K562 (cell line): ENCODE measurements at regions not wholly inside any gene's neighbourhood (a gene's known extent, or its start where the extent isn't known, plus 50 kb on each side); places are given as distances from the start of the nearest gene placed in this dataset.

ENCODE experiments used
- ATAC-seq: fragments of 200-7000 bp; cut with Tn5 transposase; 3 replicates; pipeline ENCODE4 v1.9.1; 2020; ENCODE audit warnings: moderate library complexity
- BruUV-seq: library from RNA; stranded (reverse); fragments of 400-500 nt; replicated peaks from 2 replicates; lab custom pipeline; 2021; lab: Mats Ljungman, UMichigan
- CTCF ChIA-PET: fragments of 300-600 bp; formaldehyde crosslinking; extraction: SDS; loops from one replicate; lab custom pipeline; 2021; ENCODE audit warnings: low intra/inter-chr PET ratio; lab: Yijun Ruan, JAX
- POLR2A ChIA-PET: fragments of 300-600, 350-650 bp; sonication (Branson Sonifier 250); formaldehyde crosslinking; extraction: SDS; loops from one replicate; lab custom pipeline; 2021; ENCODE audit warnings: antibody characterized with exemption, inconsistent platforms; lab: Yijun Ruan, JAX
- DNase-seq, 4 experiments: peaks; one replicate each; pipeline versions ENCODE4 v3.0.0 to v3.0.0-alpha.2; 2011 to 2018; ENCODE audit warnings: low spot score in 3 of 4, mixed read lengths in 3 of 4; ENCODE audit errors: extremely low read depth in 1 of 4
- FAIRE-seq: peaks from 2 replicates; lab custom pipeline; 2011; peaks lifted over from hg19 to GRCh38; lab: Jason Lieb, UNC
- H2AFZ ChIP-seq: 2 replicates; pipeline ENCODE4 v1.6.0; 2011; ENCODE audit warnings: low read depth, low read length, control low read depth, inconsistent platforms
- H3K27ac ChIP-seq: fragments of 200-600 bp; 3 replicates; pipeline ENCODE4 v1.8.0; 2011; ENCODE audit warnings: low read depth, mild to moderate bottlenecking, control low read depth, inconsistent platforms, low read length, moderate library complexity, mixed read lengths; ENCODE audit errors: extremely low read depth
- H3K27me3 ChIP-seq, 2 experiments: fragments of 300-600 bp in 1 of 2; 2 replicates in 1 of 2; 3 replicates in 1 of 2; pipeline versions ENCODE4 v1.6.0 to v1.8.0; 2011; ENCODE audit warnings: inconsistent platforms in 2 of 2, low read length in 2 of 2, mild to moderate bottlenecking in 1 of 2, mixed read lengths in 1 of 2, moderate library complexity in 1 of 2; ENCODE audit not compliant: control insufficient read depth in 2 of 2, insufficient read depth in 2 of 2
- H3K36me3 ChIP-seq: fragments of 300-600 bp; 3 replicates; pipeline ENCODE4 v1.8.0; 2011; ENCODE audit warnings: mild to moderate bottlenecking, low read length, inconsistent platforms; ENCODE audit not compliant: control insufficient read depth, insufficient read depth
- H3K4me1 ChIP-seq, 2 experiments: fragments of 200-600 bp in 1 of 2; replicated peaks in 1 of 2; 2 replicates in 1 of 2; 3 replicates in 1 of 2; pipeline versions ENCODE4 v1.5.1 to v1.8.0; 2011; ENCODE audit warnings: inconsistent platforms in 2 of 2, low read length in 2 of 2, mild to moderate bottlenecking in 1 of 2, mixed read lengths in 1 of 2, moderate library complexity in 1 of 2; ENCODE audit not compliant: control insufficient read depth in 2 of 2, insufficient read depth in 2 of 2
- H3K4me2 ChIP-seq: 2 replicates; pipeline ENCODE4 v1.6.1; 2011; ENCODE audit warnings: low read length, control low read depth, inconsistent platforms, mixed read lengths; ENCODE audit not compliant: insufficient read depth
- H3K4me3 ChIP-seq: fragments of 200-600 bp; sonication (generic), shearing (Covaris generic); 2 replicates; pipeline ENCODE4 v1.5.1; 2016; ENCODE audit warnings: control low read depth, inconsistent platforms
- H3K79me2 ChIP-seq: fragments of 200-600 bp; 3 replicates; pipeline ENCODE4 v1.8.0; 2011; ENCODE audit warnings: low read length, inconsistent platforms; ENCODE audit not compliant: control insufficient read depth, insufficient read depth
- H3K9ac ChIP-seq, 2 experiments: 2 replicates each; pipeline versions ENCODE4 v1.6.0 to v1.6.1; 2011; ENCODE audit warnings: low read depth in 2 of 2, low read length in 2 of 2, control low read depth in 1 of 2, inconsistent platforms in 1 of 2, mild to moderate bottlenecking in 1 of 2, mixed read lengths in 1 of 2; ENCODE audit not compliant: insufficient read depth in 1 of 2
- H3K9me1 ChIP-seq: one replicate; pipeline ENCODE4 v1.6.0; 2011; ENCODE audit warnings: inconsistent platforms, mild to moderate bottlenecking, low read length, moderate library complexity; ENCODE audit not compliant: control insufficient read depth, insufficient read depth
- H3K9me3 ChIP-seq: replicated peaks from 2 replicates; pipeline ENCODE4 v1.5.1; 2011; ENCODE audit warnings: low read depth, low read length, inconsistent platforms; ENCODE audit not compliant: control insufficient read depth, insufficient read depth
- H4K20me1 ChIP-seq: replicated peaks from 2 replicates; pipeline ENCODE4 v1.6.1; 2011; ENCODE audit warnings: low read length, inconsistent platforms, mixed read lengths; ENCODE audit not compliant: control insufficient read depth, insufficient read depth
- CSDE1 ChIP-seq, 2 experiments: fragments of 450-650 bp; IDR thresholded peaks; 2 replicates each; pipeline ENCODE4 v1.6.1; 2016; ENCODE audit warnings: mild to moderate bottlenecking in 1 of 2
- MED1 ChIP-seq: sonication (generic); formaldehyde crosslinking; IDR thresholded peaks from 2 replicates; pipeline ENCODE4 v1.8.1; 2023; ENCODE audit warnings: missing genetic modification reagents, borderline replicate concordance
- SPI1 ChIP-seq: IDR thresholded peaks from 2 replicates; pipeline ENCODE4 v1.6.1; 2011; ENCODE audit warnings: low read depth, low read length, control low read depth, borderline replicate concordance
- TAF15 ChIP-seq: fragments of 200-400 bp; formaldehyde crosslinking; IDR thresholded peaks from 2 replicates; pipeline ENCODE4 v1.6.1; 2017; ENCODE audit warnings: mild to moderate bottlenecking, low read depth, low read length, moderate library complexity
- TAL1 ChIP-seq: fragments of 450-650 bp; IDR thresholded peaks from 2 replicates; pipeline ENCODE4 v1.6.1; 2016; ENCODE audit warnings: mild to moderate bottlenecking
- ZNF77 ChIP-seq: fragments of 250-450 bp; sonication (Bioruptor Pico); IDR thresholded peaks from 2 replicates; pipeline ENCODE4 v1.5.0; 2020
- WGBS: fragments of 100-300 bp; shearing (Covaris generic); methylation state at CpG from one replicate; pipeline ENCODE4 v1.1.6; 2016; ENCODE audit warnings: low coverage, mixed read lengths; ENCODE audit not compliant: insufficient coverage; ENCODE audit errors: missing lambda C conversion rate; 5-methylcytosine and 5-hydroxymethylcytosine counted together
- in situ Hi-C: fragments of 300-500 bp; cut with MboI; formaldehyde crosslinking; loops from 4 replicates; pipeline ENCODE4 v1.15.0; 2018; ENCODE audit warnings: inconsistent platforms, mixed read lengths
- intact Hi-C: fragments of 100-400 bp; cut with micrococcal nuclease; formaldehyde crosslinking; loops from 2 replicates; pipeline ENCODE4 v1.14.2; 2022
- TF ChIP-seq, protein P1 (sequence below): sonication (generic); formaldehyde crosslinking; IDR thresholded peaks from 2 replicates; pipeline ENCODE4 v1.9.0; 2022; ENCODE audit warnings: mild to moderate bottlenecking, missing genetic modification reagents
- TF ChIP-seq, protein P2 (sequence below): fragments of 200-800 bp; sonication (Bioruptor generic); IDR thresholded peaks from 2 replicates; pipeline ENCODE4 v1.6.1; 2016; ENCODE audit warnings: missing genetic modification characterization, missing compliant biosample characterization
- TF ChIP-seq, protein P3 (sequence below): fragments of 250-450 bp; sonication (Bioruptor Pico); IDR thresholded peaks from 2 replicates; pipeline ENCODE4 v1.9.0; 2021; ENCODE audit warnings: mild to moderate bottlenecking
- TF ChIP-seq, protein P4 (sequence below): sonication (generic); formaldehyde crosslinking; IDR thresholded peaks from 2 replicates; pipeline ENCODE4 v1.8.0; 2023; ENCODE audit warnings: mild to moderate bottlenecking, missing genetic modification reagents

DNA sequence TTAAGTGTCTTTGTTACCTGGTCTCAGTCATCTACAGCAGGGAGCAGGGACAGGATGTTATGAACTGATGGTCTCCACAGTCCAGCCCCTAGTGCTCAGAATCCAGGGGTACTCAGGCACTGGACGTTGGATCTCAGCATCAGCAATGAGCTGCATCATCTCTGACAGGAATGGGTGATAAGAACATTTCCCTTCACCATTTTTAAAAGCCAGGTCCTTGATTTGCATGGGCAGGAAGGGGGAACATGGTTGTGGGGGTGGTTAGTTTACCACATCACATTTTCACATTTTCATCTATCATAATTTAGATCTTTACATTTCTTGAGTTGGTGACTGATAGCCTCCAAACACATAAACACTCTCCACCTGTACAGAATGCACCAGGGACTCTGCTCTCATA is 427.8 kb upstream of the NPVF start:
- H3K4me2 ChIP-seq = no peak overlapping the region
- in situ Hi-C loops = no loop called here

DNA sequence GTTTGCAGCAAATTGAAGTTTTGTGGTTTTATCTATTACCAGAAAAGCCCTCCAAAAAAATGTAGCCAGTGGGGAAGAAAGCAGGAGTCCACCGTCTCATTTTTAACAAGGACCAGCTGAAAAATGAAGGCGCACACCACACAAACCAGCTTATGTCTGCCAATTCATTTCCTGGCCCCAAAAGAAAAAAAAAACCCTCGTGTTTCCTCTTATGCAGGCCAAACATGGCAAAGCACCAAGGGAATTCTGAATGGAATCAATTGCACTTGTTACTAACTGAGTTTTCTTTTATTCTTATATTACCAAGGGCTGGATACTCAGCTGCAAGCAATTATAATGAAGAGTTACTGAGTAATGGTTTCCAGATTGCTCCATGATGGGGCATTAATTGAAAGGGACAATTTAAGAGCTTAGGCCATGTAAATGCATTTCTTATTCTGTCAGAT is 428.3 kb upstream of the NPVF start:
- POLR2A ChIA-PET = no interaction called here
- no peak for TF ChIP-seq SPI1
- TF ChIP-seq, protein P1, sequence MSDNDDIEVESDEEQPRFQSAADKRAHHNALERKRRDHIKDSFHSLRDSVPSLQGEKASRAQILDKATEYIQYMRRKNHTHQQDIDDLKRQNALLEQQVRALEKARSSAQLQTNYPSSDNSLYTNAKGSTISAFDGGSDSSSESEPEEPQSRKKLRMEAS (CRISPR knock-in tag) = no peak
- TF ChIP-seq, protein P2, sequence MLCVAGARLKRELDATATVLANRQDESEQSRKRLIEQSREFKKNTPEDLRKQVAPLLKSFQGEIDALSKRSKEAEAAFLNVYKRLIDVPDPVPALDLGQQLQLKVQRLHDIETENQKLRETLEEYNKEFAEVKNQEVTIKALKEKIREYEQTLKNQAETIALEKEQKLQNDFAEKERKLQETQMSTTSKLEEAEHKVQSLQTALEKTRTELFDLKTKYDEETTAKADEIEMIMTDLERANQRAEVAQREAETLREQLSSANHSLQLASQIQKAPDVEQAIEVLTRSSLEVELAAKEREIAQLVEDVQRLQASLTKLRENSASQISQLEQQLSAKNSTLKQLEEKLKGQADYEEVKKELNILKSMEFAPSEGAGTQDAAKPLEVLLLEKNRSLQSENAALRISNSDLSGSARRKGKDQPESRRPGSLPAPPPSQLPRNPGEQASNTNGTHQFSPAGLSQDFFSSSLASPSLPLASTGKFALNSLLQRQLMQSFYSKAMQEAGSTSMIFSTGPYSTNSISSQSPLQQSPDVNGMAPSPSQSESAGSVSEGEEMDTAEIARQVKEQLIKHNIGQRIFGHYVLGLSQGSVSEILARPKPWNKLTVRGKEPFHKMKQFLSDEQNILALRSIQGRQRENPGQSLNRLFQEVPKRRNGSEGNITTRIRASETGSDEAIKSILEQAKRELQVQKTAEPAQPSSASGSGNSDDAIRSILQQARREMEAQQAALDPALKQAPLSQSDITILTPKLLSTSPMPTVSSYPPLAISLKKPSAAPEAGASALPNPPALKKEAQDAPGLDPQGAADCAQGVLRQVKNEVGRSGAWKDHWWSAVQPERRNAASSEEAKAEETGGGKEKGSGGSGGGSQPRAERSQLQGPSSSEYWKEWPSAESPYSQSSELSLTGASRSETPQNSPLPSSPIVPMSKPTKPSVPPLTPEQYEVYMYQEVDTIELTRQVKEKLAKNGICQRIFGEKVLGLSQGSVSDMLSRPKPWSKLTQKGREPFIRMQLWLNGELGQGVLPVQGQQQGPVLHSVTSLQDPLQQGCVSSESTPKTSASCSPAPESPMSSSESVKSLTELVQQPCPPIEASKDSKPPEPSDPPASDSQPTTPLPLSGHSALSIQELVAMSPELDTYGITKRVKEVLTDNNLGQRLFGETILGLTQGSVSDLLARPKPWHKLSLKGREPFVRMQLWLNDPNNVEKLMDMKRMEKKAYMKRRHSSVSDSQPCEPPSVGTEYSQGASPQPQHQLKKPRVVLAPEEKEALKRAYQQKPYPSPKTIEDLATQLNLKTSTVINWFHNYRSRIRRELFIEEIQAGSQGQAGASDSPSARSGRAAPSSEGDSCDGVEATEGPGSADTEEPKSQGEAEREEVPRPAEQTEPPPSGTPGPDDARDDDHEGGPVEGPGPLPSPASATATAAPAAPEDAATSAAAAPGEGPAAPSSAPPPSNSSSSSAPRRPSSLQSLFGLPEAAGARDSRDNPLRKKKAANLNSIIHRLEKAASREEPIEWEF (CRISPR knock-in tag) = no peak
- TF ChIP-seq TAL1 = no peak
- TF ChIP-seq ZNF77 (CRISPR knock-in tag) = no peak
- no peak for TF ChIP-seq CSDE1 (IDR thresholded peaks at IDR 0.05)
- TF ChIP-seq, protein P3, sequence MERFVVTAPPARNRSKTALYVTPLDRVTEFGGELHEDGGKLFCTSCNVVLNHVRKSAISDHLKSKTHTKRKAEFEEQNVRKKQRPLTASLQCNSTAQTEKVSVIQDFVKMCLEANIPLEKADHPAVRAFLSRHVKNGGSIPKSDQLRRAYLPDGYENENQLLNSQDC (CRISPR knock-in tag) = no peak
- no peak for TF ChIP-seq MED1

More for the DNA sequence above, 427.8 kb upstream of the NPVF start:
- intact Hi-C loops = no loop called here
- CTCF ChIA-PET = no interaction called here
- no TSS peak for BruUV-seq
- no peaks in the 10 kb centered on the region for H3K4me1 ChIP-seq
- H4K20me1 ChIP-seq = no peaks in the 10 kb centered on the region
- POLR2A ChIA-PET = no interaction called here
- no peak overlapping the region for H3K9ac ChIP-seq
- no peak for TF ChIP-seq TAF15
- TF ChIP-seq, protein P4, sequence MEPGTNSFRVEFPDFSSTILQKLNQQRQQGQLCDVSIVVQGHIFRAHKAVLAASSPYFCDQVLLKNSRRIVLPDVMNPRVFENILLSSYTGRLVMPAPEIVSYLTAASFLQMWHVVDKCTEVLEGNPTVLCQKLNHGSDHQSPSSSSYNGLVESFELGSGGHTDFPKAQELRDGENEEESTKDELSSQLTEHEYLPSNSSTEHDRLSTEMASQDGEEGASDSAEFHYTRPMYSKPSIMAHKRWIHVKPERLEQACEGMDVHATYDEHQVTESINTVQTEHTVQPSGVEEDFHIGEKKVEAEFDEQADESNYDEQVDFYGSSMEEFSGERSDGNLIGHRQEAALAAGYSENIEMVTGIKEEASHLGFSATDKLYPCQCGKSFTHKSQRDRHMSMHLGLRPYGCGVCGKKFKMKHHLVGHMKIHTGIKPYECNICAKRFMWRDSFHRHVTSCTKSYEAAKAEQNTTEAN = no peak
- no peaks in the 10 kb centered on the region for H3K9me1 ChIP-seq
- no peak for DNase-seq
- no peaks in the 10 kb centered on the region for H3K36me3 ChIP-seq
- 0% methylated on average over 1 of the region's 1 CpG for WGBS
- no peak for FAIRE-seq
- no peak for ATAC-seq
- no peaks in the 10 kb centered on the region for H3K79me2 ChIP-seq
- no peak overlapping the region for H3K27ac ChIP-seq
- H3K27me3 ChIP-seq = peaks cover 5 to 18% of the 10 kb centered on the region in 2 experiments; a peak in 3 of 5 replicates
- H2AFZ ChIP-seq = no peak overlapping the region
- H3K9me3 ChIP-seq = no peaks in the 10 kb centered on the region
- H3K4me3 ChIP-seq = no peak overlapping the region

More for the DNA sequence above, 428.3 kb upstream of the NPVF start:
- no peaks in the 10 kb centered on the region for H3K9me1 ChIP-seq
- WGBS = 4% methylated on average over 3 of the region's 3 CpGs
- no peaks in the 10 kb centered on the region for H3K4me1 ChIP-seq
- peaks cover 5 to 18% of the 10 kb centered on the region in 2 experiments; a peak in 3 of 5 replicates for H3K27me3 ChIP-seq
- H4K20me1 ChIP-seq = no peaks in the 10 kb centered on the region
- H3K36me3 ChIP-seq = no peaks in the 10 kb centered on the region
- intact Hi-C loops (no loop called here), in situ Hi-C loops (no loop called here)
- FAIRE-seq (no peak), DNase-seq (no peak), ATAC-seq (no peak)
- no TSS peak for BruUV-seq
- no peak overlapping the region for H3K4me2 ChIP-seq
- no peaks in the 10 kb centered on the region for H3K9me3 ChIP-seq
- H3K79me2 ChIP-seq = no peaks in the 10 kb centered on the region
- no peak overlapping the region for H3K4me3 ChIP-seq
- H2AFZ ChIP-seq = no peak overlapping the region
- no peak overlapping the region for H3K9ac ChIP-seq
- CTCF ChIA-PET = no interaction called here
- H3K27ac ChIP-seq = no peak overlapping the region
